ENCODE measurements at regions not wholly inside any gene's neighbourhood (a gene's known extent, or its start where the extent isn't known, plus 50 kb on each side); places are given as distances from the start of the nearest gene placed in this dataset.

DNA sequence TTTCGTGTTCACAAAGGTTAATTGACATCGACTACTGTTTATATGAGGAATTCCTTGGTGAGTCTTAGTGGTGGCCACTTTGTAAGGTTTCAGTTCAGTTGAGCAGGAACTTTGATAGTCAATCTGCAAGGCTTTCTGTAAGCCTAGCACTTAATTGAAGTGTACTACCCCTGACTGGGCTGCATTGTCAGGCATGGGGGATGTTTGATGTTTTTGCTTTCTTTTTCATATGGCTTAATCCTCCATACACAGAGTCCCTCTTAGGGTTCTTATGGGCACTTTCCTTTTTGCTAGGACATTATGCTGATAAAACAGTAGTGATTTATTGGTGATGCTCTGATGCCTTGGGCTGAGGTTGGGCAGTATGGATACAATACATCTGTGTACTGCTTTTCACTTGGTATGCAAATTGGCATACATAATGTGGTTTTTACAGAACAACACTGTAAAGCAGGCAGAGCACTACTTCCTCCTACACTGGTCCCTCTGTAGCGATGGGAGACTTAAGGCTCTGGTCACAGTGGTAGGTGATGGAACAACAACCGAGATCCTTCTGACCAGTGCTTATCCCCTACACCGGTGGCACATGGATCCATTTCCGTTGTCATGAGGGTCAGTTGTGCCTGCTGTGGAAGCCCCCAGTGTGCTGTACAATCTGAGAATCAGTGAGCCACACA lies 261.0 kb downstream of the MFSD1 start:
- intact Hi-C loops (cut with micrococcal nuclease): no loop called here

DNA sequence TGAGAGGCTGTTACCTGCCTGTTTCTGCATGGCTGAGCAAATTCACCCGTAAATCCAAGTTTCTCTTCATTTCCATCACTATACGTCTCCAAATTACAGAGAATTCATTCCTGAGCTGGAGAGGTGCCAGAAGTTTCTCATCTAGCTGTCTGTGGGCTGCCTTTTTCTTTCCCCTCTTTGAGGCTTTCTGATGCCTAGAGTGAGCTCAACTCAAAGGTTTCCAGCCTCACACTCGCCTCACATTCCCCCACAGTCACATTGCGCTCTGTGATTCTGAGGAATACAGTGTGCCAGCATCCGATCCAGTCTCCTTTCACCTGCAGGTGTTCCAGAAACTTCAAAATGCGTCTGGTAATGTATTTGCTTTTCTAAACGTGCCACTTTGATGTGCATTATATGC lies 267.2 kb downstream of the MFSD1 start, which contains the start of gene IQCJ:
Gene IQCJ (plus strand): TSS at position 229 of the 400 bp plus-strand sequence.
- Mint-ChIP-seq H3K36me3 (no peaks in the 10 kb centered on the region), H3K27me3 (peaks cover 2% of the 10 kb centered on the region), H3K27ac (no peak within 1 kb of the TSS), H3K4me1 (ENCODE audit: low read depth) (no peaks in the 10 kb centered on the region), H3K4me3 (no peak within 1 kb of the TSS), H3K9me3 (no peaks in the 10 kb centered on the region)
- ChIA-PET POLR2A (no interaction called here), CTCF (no interaction called here)
- intact Hi-C loops (cut with micrococcal nuclease): no loop called here
- DNase-seq: no peak

More for the DNA sequence above, 261.0 kb downstream of the MFSD1 start:
- DNase-seq: no peak
- CTCF ChIA-PET: no interaction called here
- Mint-ChIP-seq H3K4me3 (no peak overlapping the region), H3K4me1 (ENCODE audit: low read depth) (no peaks in the 10 kb centered on the region), H3K36me3 (no peaks in the 10 kb centered on the region), H3K27ac (no peak overlapping the region), H3K9me3 (no peaks in the 10 kb centered on the region), H3K27me3 (no peaks in the 10 kb centered on the region)
- POLR2A ChIA-PET: no interaction called here

DNA sequence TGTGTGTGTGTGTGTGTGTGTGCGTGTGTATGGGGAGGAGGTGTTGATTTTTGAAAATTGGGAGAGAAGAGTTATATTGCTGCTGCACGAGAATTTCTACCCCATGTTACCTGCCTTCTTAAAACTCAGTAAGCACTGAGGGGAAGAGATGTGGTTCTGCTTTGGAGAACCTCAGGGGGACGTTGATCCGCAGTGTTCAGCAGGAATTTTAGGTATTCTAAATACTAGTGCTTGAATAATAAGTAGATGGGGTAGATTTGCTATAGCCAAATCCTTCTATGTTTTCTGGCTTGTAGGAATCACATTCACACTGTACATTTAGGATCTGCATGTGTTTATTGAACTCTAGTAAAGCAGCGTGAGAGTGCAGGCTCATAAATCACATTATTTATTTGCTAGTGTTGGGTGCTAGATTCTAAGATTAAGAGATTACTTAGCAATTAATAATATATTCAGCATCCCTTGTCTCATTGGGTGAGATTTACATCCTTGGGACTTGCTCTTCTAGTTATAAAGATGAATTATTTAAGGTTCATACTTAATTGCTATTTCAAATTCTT lies 268.1 kb downstream of the MFSD1 start:
- POLR2A ChIA-PET: no interaction called here
- intact Hi-C loops (cut with micrococcal nuclease): no loop called here
- no peak overlapping the region for H3K4me3 Mint-ChIP-seq
- no peaks in the 10 kb centered on the region for H3K36me3 Mint-ChIP-seq
- DNase-seq: no peak
- CTCF ChIA-PET: no interaction called here
- H3K27me3 Mint-ChIP-seq: peaks cover 2% of the 10 kb centered on the region
- no peaks in the 10 kb centered on the region for H3K9me3 Mint-ChIP-seq
- H3K4me1 Mint-ChIP-seq (ENCODE audit: low read depth): no peaks in the 10 kb centered on the region
- H3K27ac Mint-ChIP-seq: no peak overlapping the region

DNA sequence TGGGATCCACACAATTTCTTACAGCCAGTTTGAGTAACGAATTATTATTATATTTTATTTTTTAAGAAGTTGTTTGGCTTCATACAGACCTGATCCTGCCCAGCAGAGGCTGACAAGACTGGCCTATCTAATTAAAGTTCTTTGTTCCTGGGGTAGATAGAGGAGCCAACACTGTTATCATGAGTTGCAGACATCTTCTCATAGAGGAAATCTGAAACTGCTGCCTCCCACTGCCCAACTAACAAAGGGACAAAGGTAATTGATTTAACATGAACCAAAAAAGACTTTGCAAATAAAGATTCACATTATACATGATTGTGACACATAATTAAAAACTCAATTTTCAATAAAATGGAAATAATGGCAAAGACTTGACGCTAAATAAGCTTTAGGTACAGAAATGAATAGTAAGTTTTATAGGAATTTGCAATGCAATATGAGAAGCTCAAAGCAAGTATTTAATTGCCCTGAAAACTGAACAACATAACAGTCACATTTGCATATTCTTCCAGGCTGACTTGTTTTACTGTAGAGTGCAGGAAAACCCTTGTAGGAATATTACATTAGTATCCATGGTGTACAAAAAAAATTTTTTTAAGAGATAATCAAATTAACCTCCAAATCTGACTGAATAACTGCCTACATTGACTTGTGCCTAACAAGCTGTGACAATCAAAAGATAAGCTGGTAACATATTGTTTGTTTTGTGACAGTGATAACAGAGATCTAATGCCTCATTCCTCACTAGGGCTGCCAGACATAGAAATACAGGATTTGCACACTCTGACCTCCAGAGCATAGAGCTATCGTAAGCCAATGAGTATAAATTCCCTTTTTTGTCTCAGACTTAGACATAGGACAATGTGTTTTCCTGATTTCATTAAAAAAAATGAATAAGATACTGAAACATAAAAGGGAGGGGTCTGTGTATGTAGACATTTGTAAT lies 273.2 kb downstream of the MFSD1 start:
- intact Hi-C loops (cut with micrococcal nuclease): no loop called here
- CTCF ChIA-PET: no interaction called here

DNA sequence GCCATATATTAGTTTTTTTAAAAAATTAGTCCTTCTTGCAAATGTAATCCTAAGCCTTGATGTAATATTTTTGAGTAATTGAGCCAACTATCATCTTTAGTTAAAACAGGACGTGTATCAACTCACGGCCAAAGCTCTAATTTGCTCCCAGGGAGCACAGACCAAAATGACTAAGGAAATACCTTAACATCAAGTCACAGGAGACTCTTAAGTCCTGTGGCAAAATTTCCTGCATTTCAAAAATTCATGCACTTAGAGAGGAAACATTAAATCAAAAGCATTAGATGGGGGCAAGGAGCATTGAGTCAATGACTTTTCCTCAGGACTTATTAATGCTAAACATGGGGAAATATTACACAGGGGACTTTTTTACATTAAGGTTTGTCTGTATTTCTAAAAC lies 276.0 kb downstream of the MFSD1 start:
- ChIA-PET CTCF (no interaction called here), POLR2A (no interaction called here)
- intact Hi-C loops (cut with micrococcal nuclease): no loop called here
- no peaks in the 10 kb centered on the region for H3K27me3 Mint-ChIP-seq
- no peaks in the 10 kb centered on the region for H3K36me3 Mint-ChIP-seq
- H3K27ac Mint-ChIP-seq: no peak overlapping the region
- no peaks in the 10 kb centered on the region for H3K9me3 Mint-ChIP-seq
- no peaks in the 10 kb centered on the region for H3K4me1 Mint-ChIP-seq (ENCODE audit: low read depth)
- H3K4me3 Mint-ChIP-seq: no peak overlapping the region
- DNase-seq: no peak

More for the DNA sequence above, 273.2 kb downstream of the MFSD1 start:
- Mint-ChIP-seq H3K36me3 (no peaks in the 10 kb centered on the region), H3K27me3 (no peaks in the 10 kb centered on the region), H3K4me1 (ENCODE audit: low read depth) (no peaks in the 10 kb centered on the region), H3K4me3 (no peak overlapping the region), H3K27ac (no peak overlapping the region), H3K9me3 (no peaks in the 10 kb centered on the region)
- POLR2A ChIA-PET: no interaction called here
- no peak for DNase-seq

DNA sequence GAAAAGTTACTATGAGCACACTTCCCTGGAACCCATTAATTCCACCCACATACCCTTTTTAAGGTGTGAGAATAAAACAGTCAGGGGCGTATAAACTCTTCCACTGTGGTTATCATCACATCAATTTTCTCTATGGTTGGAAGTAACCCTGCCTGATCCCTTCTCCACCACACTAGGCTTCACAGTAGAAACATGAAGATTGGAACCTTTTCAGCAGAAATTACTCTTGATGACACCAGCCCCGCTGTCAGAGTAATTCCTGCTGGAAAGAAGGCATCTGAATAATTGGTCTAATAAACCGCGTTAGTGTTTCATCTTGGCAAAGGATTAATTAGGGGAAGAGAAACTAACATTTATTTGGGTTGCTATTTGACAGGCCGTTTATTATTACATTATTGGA lies 278.4 kb downstream of the MFSD1 start:
- POLR2A ChIA-PET: no interaction called here
- no peak for DNase-seq
- H3K27ac Mint-ChIP-seq: no peak overlapping the region
- intact Hi-C loops (cut with micrococcal nuclease): no loop called here
- peaks cover 6% of the 10 kb centered on the region for H3K9me3 Mint-ChIP-seq
- no peaks in the 10 kb centered on the region for H3K4me1 Mint-ChIP-seq (ENCODE audit: low read depth)
- H3K36me3 Mint-ChIP-seq: no peaks in the 10 kb centered on the region
- no peaks in the 10 kb centered on the region for H3K27me3 Mint-ChIP-seq
- no peak overlapping the region for H3K4me3 Mint-ChIP-seq
- CTCF ChIA-PET: no interaction called here

DNA sequence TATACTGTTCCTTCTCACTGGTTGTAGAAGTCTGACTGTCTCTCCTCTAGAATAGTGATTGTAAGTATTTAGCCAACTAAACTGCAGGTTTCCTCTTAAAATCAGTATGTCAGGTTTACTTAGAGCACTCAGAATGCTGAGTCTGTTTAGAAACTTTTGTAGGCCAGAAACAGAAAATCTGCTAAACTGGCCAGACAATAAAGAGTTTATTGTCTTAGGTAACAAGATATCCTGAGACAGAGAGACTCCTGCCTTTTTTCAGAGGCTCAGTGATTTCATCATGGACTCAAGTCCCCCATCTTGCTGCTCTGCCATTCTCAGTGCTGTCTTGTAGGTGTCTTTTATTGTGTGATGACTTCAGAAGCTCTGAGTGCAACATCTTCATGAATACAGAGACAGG lies 279.0 kb downstream of the MFSD1 start:
- no peaks in the 10 kb centered on the region for H3K36me3 Mint-ChIP-seq
- ChIA-PET CTCF (no interaction called here), POLR2A (no interaction called here)
- H3K27ac Mint-ChIP-seq: no peak overlapping the region
- intact Hi-C loops (cut with micrococcal nuclease): no loop called here
- no peaks in the 10 kb centered on the region for H3K4me1 Mint-ChIP-seq (ENCODE audit: low read depth)
- H3K4me3 Mint-ChIP-seq: no peak overlapping the region
- H3K27me3 Mint-ChIP-seq: no peaks in the 10 kb centered on the region
- DNase-seq: no peak
- H3K9me3 Mint-ChIP-seq: peaks cover 6% of the 10 kb centered on the region

DNA sequence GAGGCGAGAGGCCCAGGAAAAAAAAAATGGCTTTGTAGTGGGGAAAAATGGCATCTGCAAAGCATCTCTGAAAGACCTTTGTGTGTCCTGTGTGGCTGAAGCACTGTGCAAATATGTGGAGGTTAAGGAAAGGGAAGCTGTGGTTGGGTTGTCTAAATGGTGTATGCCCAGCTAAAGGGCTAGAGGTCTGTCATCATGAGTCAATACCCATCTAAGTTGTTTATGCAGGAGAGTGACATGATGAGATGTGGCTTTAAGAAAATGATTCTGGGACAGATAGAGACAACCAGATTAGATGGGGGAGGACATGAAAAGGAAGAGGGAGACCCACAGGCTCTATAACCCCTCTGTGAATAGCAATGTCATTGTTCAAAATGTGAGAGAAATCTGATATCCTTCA lies 280.7 kb downstream of the MFSD1 start:
- Mint-ChIP-seq H3K9me3 (peaks cover 9% of the 10 kb centered on the region), H3K36me3 (no peaks in the 10 kb centered on the region), H3K4me3 (no peak overlapping the region), H3K27ac (no peak overlapping the region), H3K27me3 (no peaks in the 10 kb centered on the region), H3K4me1 (ENCODE audit: low read depth) (no peaks in the 10 kb centered on the region)
- ChIA-PET POLR2A (no interaction called here), CTCF (no interaction called here)
- intact Hi-C loops (cut with micrococcal nuclease): no loop called here
- no peak for DNase-seq

DNA sequence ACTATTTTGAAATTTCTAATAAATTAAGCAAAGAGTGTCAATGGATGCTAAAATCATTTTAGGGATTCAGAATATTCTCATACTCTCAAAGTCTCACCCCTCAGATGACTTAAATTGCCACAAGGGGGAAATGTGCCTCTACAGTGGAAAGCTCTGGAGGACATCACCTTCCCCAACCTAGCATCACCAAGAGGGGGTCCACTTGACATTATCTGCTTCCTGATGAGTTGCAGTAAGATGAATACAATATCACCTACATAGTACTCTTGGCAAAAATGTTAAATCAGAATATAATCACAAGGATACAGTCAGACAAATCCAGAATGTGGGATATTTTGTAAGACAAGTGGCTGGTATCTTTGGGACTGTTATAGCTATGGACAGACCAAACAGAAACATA lies 290.1 kb downstream of the MFSD1 start:
- no peaks in the 10 kb centered on the region for H3K27me3 Mint-ChIP-seq
- ChIA-PET POLR2A (no interaction called here), CTCF (no interaction called here)
- no peak overlapping the region for H3K27ac Mint-ChIP-seq
- H3K4me3 Mint-ChIP-seq: no peak overlapping the region
- H3K9me3 Mint-ChIP-seq: peaks cover 9% of the 10 kb centered on the region
- no peaks in the 10 kb centered on the region for H3K4me1 Mint-ChIP-seq (ENCODE audit: low read depth)
- no peak for DNase-seq
- intact Hi-C loops (cut with micrococcal nuclease): no loop called here
- no peaks in the 10 kb centered on the region for H3K36me3 Mint-ChIP-seq

DNA sequence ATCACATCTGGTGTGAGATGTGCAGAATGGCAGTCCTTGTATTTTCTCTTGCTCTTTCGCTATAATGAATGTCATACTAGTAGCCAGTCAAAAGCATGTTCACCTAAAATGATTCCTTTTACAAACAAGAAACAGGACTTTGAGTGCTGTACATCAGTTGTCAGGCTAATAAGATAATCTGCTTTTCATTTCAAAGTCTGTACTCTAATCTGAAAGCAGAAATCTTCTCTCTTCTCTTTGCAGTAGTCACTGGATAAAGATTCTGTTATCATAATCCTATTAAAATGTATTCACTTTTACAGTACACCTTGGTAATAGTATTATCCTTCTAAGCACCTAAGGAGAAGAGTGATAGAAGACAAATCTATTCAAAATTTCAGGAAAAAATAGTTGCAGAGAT lies 300.1 kb downstream of the MFSD1 start:
- no peak for DNase-seq
- no peaks in the 10 kb centered on the region for H3K4me1 Mint-ChIP-seq (ENCODE audit: low read depth)
- CTCF ChIA-PET: no interaction called here
- H3K36me3 Mint-ChIP-seq: no peaks in the 10 kb centered on the region
- H3K27me3 Mint-ChIP-seq: no peaks in the 10 kb centered on the region
- H3K27ac Mint-ChIP-seq: no peak overlapping the region
- POLR2A ChIA-PET: no interaction called here
- intact Hi-C loops (cut with micrococcal nuclease): no loop called here
- no peak overlapping the region for H3K4me3 Mint-ChIP-seq
- H3K9me3 Mint-ChIP-seq: peaks cover 3% of the 10 kb centered on the region

DNA sequence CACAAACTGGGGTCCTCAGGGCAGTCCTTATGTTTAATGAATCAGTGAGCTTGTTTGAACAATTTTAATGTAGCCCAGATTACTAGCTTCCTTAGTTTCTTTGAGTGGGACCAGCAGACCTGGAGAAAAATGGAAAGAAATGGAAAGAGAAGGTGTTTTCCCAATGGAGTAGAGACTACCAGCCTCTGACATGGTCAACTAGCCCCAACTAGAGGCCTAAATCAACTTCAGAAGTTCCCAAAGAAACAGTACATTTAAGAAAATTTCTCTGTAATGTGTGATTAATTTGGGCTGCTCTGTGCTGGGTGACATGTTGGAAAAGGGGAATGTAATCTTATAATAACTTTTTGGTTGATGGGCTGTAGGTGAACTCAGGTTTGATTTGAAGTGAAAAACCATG lies 310.9 kb downstream of the MFSD1 start:
- DNase-seq: no peak
- Mint-ChIP-seq H3K4me3 (no peak overlapping the region), H3K27me3 (no peaks in the 10 kb centered on the region), H3K9me3 (no peaks in the 10 kb centered on the region), H3K4me1 (ENCODE audit: low read depth) (no peaks in the 10 kb centered on the region), H3K27ac (no peak overlapping the region), H3K36me3 (no peaks in the 10 kb centered on the region)
- POLR2A ChIA-PET: no interaction called here
- intact Hi-C loops (cut with micrococcal nuclease): no loop called here
- CTCF ChIA-PET: interaction anchor here (0.5 kb wide), 1 partner anchor 16 kb away, joined by 3 read pairs; no protein-coding TSS in a partner anchor

DNA sequence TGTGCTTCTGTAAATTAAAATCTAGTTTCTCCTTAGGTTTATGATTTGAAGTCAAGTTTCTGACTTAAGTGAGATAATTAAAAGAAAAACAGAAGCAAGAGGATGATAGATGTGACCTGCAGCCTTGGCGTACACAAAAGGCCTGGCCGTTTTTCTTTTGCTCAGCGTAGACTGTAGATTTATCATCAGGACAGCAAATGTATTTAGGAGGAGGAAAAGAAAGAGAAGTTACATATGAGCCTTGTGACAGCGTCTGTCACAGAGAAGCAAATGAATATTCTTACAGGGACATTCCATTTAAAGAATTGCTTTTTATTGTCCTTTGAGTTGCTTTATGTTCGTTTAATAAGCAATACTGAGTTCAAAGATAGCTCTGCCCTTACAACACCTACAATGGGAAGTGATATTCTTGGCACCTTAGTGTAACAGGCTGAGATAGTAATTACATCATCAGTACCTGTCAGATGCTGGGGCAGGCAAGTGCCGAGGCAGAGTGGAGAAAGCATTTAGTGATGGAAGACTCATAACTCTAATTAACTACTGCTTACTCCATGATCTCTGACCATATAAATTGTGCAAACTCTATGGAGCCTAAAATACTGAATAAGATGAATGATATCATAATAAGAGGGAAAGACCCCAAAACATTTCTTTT lies 311.5 kb downstream of the MFSD1 start:
- H3K27ac Mint-ChIP-seq: no peak overlapping the region
- no peaks in the 10 kb centered on the region for H3K9me3 Mint-ChIP-seq
- H3K27me3 Mint-ChIP-seq: no peaks in the 10 kb centered on the region
- H3K4me1 Mint-ChIP-seq (ENCODE audit: low read depth): no peaks in the 10 kb centered on the region
- intact Hi-C loops (cut with micrococcal nuclease): no loop called here
- no peak for DNase-seq
- no peaks in the 10 kb centered on the region for H3K36me3 Mint-ChIP-seq
- CTCF ChIA-PET: interaction anchor here (0.5 kb wide), 1 partner anchor 15 kb away, joined by 3 read pairs; no protein-coding TSS in a partner anchor
- POLR2A ChIA-PET: no interaction called here
- no peak overlapping the region for H3K4me3 Mint-ChIP-seq

Data from activated CD4-positive, alpha-beta memory T cell treated with anti-CD3 and anti-CD28 coated beads for 36 hours (primary cell).